CD4-positive, alpha-beta T cell treated with Interleukin-6 at 100 ng/mL for 8 hours (primary cell): ENCODE measurements at regions not wholly inside any gene's neighbourhood (a gene's known extent, or its start where the extent isn't known, plus 50 kb on each side); places are given as distances from the start of the nearest gene placed in this dataset.

Source experiments
- DNase-seq: peaks from one replicate; pipeline ENCODE4 v3.0.0-alpha.2; 2020; ENCODE audit warnings: mixed read lengths, low spot score

GRCh38 chr2:71891719-71892422 lies 255.8 kb downstream of the CYP26B1 start:
- no peak for DNase-seq

- no peak for DNase-seq
These were observed 256.5 kb downstream of the CYP26B1 start for GRCh38 chr2:71891155-71891554.

- no peak for DNase-seq
These were observed 257.6 kb downstream of the CYP26B1 start for GRCh38 chr2:71889759-71890684.

DNA sequence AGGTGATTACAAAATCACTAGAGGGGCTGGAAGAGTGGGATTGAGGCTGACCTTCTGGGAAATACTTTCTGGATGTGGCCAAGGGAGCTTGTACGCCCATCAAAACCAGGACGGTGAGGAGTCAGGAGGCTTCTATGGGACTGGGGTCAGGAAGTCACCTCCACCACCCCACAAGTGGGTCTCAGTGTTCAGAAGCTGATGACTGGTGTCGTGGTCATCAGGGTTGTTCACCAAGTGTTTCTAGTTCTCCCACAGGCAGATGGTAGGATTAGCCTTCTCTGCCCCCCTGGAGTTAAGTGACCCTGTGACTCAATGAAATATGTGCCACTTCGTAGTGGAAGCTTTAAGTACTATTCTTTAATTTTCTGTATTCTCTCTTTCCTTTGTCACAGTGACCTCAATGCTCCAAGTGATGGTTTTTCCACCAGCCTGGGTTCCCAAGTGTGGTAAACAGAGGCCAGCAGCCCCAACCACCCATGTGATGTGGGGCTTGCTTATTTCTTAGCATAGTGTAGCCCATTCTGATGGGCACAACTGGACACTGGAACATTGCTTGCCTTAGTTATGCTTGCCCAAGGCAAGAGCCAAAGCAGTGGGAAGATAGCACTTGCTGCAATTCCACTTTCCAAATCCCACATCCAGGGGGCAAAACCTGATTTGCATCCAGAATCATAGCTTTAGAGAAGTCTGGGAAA lies 258.8 kb downstream of the CYP26B1 start:
- no peak for DNase-seq

DNA sequence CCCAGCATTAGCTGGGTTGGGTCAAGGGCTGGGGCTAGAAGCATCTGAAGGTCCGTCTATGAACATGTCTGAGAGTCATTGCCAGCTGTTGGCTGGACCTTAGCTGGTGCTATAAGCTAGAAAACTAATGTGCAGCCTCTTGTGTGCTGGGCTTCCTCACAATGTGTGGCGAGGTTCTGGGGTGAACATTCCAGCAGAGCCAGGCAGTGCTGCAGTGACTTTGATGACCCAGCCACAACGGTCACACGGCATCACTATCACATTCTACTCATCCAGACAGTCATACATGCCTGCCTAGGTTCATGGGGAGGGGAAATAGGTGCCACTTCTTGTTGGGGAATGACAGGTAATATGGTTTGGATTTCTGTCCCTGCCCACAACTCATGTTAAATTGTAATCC lies 260.5 kb downstream of the CYP26B1 start:
- DNase-seq = no peak

- DNase-seq = no peak
These were observed 261.4 kb downstream of the CYP26B1 start for GRCh38 chr2:71886241-71886640.

DNA sequence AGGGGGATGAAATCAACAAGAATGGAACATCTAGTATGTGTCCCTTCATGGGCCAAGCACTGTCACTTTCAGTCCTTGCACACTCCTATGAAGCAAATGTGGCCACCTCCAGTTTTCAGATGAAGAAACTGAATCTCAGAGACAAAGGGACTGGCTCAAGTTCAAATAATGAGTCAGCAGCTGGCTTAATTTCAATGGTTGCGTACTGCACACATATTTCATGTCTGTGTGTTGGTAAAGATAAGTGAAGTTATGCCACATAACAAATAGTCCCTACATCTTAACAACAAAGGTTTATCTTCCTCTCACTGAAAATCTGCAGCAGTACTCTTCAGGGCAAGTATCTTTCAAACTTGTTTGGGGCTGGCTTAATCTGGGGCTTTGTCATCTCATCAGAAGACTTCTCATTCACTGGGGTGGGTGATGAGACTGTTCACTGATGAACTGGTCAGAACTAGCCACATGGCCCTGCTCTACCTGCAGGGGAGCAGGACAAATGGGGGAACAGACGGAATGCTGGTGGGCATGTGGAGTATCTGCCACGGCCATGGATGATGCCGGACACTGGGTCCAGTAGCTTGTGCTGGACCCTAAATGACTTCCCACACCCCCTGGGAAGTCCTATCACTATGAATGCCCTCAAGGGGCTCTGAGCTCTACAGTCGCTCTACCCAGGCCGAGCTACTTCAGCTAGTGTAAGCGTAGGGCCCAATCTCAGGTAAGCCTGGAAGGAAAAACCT lies 263.2 kb downstream of the CYP26B1 start:
- no peak for DNase-seq

DNA sequence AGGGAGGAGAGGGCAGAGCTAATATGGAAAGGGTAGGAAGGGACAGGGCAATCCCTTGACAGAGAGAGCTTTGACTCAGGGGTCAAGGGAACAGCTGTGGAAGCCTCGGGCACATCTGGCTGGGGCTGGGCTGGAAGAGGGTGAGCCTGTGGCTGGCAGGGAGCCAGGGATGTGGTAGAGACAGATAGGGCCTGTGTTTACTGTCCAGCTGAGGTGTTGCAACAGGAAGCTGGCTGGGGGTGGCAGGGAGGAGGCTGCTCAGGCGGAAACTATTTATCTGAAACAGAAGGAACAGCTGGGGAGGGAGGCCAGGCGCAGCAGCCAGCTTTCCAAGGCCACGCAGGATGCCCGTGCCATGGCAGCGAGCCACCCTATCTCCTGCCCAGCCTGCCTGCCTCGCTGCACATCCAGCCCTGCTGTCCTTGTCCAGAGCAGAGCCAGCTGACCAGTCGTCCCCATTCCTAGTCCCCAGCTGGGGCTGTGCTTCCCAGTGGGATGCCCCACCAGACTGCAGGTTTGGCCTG lies 264.7 kb downstream of the CYP26B1 start:
- no peak for DNase-seq

DNA sequence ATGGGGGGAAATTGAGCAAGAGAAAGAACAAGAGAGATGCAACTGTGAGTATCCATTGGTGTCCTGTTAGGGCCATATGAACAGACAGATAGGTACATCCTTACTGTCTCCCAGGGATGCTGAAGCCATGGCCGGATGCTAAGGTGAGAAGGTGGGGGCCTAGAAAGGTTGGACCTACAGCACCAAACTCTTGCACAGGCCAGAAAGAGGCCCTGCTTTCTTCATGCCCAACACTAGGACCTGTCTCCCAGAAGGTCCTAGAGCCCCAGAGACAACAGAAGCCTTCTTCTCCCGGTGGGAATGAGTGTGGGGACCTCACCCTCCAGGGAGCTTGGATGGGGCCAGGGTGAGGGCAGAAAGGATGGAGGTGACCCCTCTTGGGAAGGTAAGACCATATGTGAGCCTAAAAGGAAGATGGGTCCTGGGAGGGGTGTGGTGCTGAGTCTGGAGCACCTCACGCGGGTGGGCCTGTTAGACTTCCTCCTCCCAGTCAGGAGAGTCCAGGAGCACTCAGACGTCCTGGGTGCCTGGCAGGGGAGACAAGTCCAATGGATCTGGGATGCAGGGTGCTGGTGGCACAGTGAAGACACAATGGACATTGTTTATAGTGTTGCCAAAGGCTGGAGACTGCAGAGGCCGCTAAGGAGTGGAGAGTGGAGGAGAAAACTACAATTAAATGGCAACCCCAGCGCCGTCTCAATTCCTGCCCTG lies 265.3 kb downstream of the CYP26B1 start:
- DNase-seq = no peak

- no peak for DNase-seq
These were observed 266.6 kb downstream of the CYP26B1 start for GRCh38 chr2:71880846-71881610.

DNA sequence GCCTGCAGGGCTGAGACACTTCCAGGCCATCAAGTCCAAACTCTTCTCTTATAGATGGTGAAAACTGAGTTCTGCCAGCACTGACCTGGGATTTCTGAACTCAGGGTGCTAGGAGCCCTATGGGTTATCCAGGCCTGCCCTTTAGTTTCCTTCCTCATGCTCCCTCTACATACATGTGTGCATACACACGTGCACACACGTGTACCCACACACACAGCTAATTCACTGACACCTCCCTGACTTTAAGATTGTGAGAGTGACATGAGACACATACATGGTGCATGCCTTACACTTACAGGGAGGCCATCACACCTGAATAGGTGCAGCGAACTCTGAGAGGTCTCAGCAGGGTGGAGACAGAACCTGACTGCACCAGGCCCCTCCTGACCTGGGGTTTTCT lies 267.4 kb downstream of the CYP26B1 start:
- DNase-seq = no peak

GRCh38 chr2:71879509-71880184 lies 268.0 kb downstream of the CYP26B1 start:
- no peak for DNase-seq

DNA sequence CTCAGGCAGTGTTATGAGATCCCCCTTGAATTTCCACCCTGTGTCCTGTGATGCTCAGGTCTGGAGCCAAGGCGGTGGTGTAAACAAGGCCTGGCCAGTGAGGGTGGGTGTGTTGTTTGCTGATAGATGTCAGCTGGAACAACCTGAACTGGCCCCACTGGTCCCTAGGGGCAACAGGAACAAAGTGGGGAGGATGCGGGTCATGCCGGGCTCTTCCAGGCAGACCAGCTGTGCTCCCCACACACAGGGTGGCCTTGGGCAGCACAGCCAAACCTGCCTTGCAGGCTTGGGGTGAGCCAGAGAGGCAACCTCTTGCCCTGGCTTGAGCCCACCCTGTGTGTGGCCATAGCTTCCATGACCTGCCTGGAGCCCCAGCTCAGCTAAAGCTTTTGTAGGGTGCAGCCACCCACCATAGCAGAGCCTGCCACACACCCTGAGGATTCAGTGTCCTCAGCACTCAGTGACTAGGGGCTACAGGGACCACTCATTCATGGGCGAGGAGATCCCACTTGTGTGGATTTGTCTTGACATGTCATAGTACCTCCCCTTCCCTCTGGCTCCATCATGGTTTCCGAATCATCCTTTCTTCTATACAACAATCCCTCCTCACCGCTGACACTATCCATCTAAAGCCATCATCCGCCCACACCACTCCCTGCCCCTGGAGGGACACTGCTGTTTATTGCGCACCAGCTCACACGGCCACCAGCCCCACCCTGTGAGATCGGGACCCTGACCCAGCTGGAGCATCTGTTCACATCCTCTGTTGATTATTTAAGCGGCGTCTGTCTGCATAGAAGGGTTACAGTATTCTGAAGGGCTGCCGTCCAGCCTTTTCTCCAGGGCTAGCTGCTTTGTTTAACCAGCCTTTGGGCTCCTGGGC lies 268.8 kb downstream of the CYP26B1 start:
- DNase-seq = no peak

DNA sequence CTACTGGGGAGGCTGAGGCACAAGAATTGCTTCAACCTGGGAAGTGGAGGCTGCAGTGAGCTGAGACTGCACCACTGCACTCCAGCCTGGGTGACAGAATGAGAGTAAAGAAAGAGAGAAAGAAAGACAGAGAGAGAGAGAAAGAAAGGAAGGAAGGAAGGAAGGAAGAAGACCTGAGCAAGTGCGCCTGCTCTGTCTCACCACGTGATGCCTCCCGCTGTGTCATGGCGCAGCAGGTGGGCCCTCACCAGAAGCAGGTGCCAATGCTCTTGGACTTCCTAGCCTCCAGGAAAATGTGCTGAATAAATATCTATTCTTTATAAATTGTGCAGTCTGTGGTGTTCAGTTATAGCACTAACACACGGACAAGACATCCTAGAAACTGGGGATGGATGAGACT lies 270.0 kb downstream of the CYP26B1 start:
- DNase-seq = no peak

- DNase-seq = no peak
These were observed 270.9 kb downstream of the CYP26B1 start for GRCh38 chr2:71876542-71877451.

DNA sequence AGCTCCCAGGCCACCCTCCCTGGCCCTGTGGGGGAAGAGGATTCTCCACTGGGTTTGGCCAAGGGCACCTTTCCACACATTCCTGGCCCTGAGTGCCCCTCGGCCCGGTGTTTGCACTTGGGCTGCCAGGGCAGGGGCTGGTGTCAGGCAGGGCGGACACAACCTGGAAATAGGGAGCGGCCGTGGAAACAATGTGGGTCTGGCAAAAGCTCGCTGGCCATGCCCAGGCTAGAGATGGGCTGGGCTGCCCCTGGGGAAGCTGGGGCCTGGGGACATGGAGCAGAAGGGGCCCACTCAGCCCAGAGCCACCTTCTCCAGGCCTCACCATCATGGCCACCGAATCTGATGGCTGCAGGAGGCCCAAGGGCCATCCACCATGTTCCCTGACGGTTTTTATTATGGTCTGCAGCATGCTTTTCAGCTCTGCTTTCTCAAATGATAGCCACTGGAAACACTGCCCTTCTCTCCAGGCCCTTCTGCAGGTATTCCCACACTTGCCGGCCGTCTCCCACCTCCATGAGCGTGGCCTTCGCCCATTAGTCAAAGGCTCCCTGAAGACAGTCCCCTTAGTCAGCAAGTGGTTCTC lies 275.1 kb downstream of the CYP26B1 start:
- no peak for DNase-seq

DNA sequence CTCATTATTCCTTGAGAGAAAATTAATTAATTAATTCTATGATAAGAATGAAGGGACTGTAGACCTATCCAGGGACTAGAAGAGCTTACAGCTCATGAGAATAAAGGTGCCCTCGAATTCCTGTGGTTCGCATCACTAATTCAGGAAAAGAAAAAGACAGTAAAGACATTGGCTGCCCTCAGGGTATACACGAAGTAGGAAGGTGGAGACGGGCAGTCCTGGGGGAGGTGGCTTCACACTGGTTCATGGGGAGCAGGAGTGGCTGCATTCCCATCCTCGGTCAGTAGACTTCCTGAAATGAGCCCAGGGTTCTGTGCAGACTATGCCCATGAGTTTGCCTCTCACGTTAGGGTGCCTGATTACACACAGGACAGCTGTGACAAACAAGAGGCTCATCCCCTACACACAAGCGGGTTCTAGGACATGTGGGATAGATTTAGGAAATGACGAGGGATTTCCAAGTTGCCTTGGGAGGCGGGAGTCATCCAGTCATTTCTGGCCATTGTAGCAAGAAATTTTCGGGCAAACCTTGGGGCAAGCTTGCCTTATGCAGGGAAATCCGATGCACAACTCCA lies 282.2 kb downstream of the CYP26B1 start:
- no peak for DNase-seq
